Endothelial cell of umbilical vein (primary cell): ENCODE measurements at regions not wholly inside any gene's neighbourhood (a gene's known extent, or its start where the extent isn't known, plus 50 kb on each side); places are given as distances from the start of the nearest gene placed in this dataset.
"Not testable (repeated sequence)": the region's sequence is repeated elsewhere in the genome, so short reads cannot be mapped to it uniquely, and the experiment has no call there.

Experiments
- BruUV-seq: library from RNA; stranded (reverse); fragments of 400-500 nt; replicated peaks from 2 replicates; lab custom pipeline; 2021; lab: Mats Ljungman, UMichigan
- CTCF ChIA-PET: fragments of 300-600, 350-600 bp; sonication (Branson Sonifier 250); formaldehyde crosslinking; loops from one replicate; lab custom pipeline; 2021; ENCODE audit warnings: antibody characterized with exemption, inconsistent platforms; lab: Charles Lee
- POLR2A ChIA-PET: fragments of 300-600, 350-600 bp; sonication (Branson Sonifier 250); formaldehyde crosslinking; loops from one replicate; lab custom pipeline; 2021; ENCODE audit warnings: antibody characterized with exemption, inconsistent platforms; lab: Charles Lee
- DNase-seq: peaks from one replicate; pipeline ENCODE4 v3.0.0-alpha.2; 2011; ENCODE audit warnings: low read depth, low spot score
- FAIRE-seq: peaks from 2 replicates; lab custom pipeline; 2011; peaks lifted over from hg19 to GRCh38; lab: Jason Lieb, UNC
- H2AFZ ChIP-seq: 2 replicates; pipeline ENCODE4 v1.6.0; 2012; ENCODE audit warnings: low read depth, low read length, control low read depth, inconsistent platforms
- H3K27ac ChIP-seq: 2 replicates; pipeline ENCODE4 v1.5.1; 2011; ENCODE audit warnings: low read depth, mild to moderate bottlenecking, control low read depth, low read length, moderate library complexity; ENCODE audit not compliant: insufficient read depth
- H3K27me3 ChIP-seq, 2 experiments: 2 replicates each; pipeline versions ENCODE4 v1.6.0 to v1.6.1; 2011; ENCODE audit warnings: low read length in 2 of 2, mixed read lengths in 1 of 2; ENCODE audit not compliant: control insufficient read depth in 2 of 2, insufficient read depth in 2 of 2
- H3K36me3 ChIP-seq, 2 experiments: 2 replicates in 1 of 2; 3 replicates in 1 of 2; pipeline ENCODE4 v1.5.1; 2011; ENCODE audit warnings: low read length in 2 of 2, mild to moderate bottlenecking in 1 of 2, moderate library complexity in 1 of 2; ENCODE audit not compliant: control insufficient read depth in 2 of 2, insufficient read depth in 2 of 2; ENCODE audit errors: extremely low read depth in 1 of 2
- H3K4me1 ChIP-seq: 3 replicates; pipeline ENCODE4 v1.5.1; 2011; ENCODE audit warnings: mild to moderate bottlenecking, low read length; ENCODE audit not compliant: control insufficient read depth, insufficient read depth; ENCODE audit errors: extremely low read depth
- H3K4me2 ChIP-seq: 2 replicates; pipeline ENCODE4 v1.6.1; 2011; ENCODE audit warnings: low read length, control low read depth, mixed read lengths; ENCODE audit not compliant: insufficient read depth
- H3K4me3 ChIP-seq, 3 experiments: fragments of 200-600 bp in 1 of 3; sonication (generic), shearing (Covaris generic) in 1 of 3; replicated peaks in 1 of 3; 2 replicates each; pipeline ENCODE4 v1.5.1; 2011 to 2016; ENCODE audit warnings: control low read depth in 3 of 3, low read length in 3 of 3, mild to moderate bottlenecking in 2 of 3, inconsistent platforms in 1 of 3, low read depth in 1 of 3, moderate library complexity in 1 of 3; ENCODE audit not compliant: insufficient read depth in 1 of 3
- H3K79me2 ChIP-seq: 2 replicates; pipeline ENCODE4 v1.6.0; 2012; ENCODE audit warnings: low read length, inconsistent platforms; ENCODE audit not compliant: control insufficient read depth, insufficient read depth
- H3K9ac ChIP-seq: replicated peaks from 2 replicates; pipeline ENCODE3; 2011; ENCODE audit warnings: low read length, control low read depth; ENCODE audit not compliant: insufficient read depth; ENCODE audit errors: extremely low read depth
- H3K9me1 ChIP-seq: replicated peaks from 3 replicates; pipeline ENCODE4 v1.6.0; 2011; ENCODE audit warnings: mild to moderate bottlenecking, low read length; ENCODE audit not compliant: control insufficient read depth, insufficient read depth; ENCODE audit errors: extremely low read depth
- H3K9me3 ChIP-seq: replicated peaks from 2 replicates; pipeline ENCODE4 v1.5.1; 2012; ENCODE audit warnings: low read length, inconsistent platforms; ENCODE audit not compliant: control insufficient read depth, insufficient read depth
- H4K20me1 ChIP-seq: replicated peaks from 2 replicates; pipeline ENCODE3; 2011; ENCODE audit warnings: mild to moderate bottlenecking, low read length; ENCODE audit not compliant: control insufficient read depth, insufficient read depth; ENCODE audit errors: extremely low read depth
- EZH2 ChIP-seq: IDR thresholded peaks from 2 replicates; pipeline ENCODE4 v1.6.1; 2012; ENCODE audit warnings: borderline replicate concordance, low read depth, mild to moderate bottlenecking, moderate library complexity, low read length, inconsistent platforms; ENCODE audit not compliant: severe bottlenecking
- FOS ChIP-seq: IDR thresholded peaks from 2 replicates; pipeline ENCODE4 v1.6.1; 2011; ENCODE audit warnings: mild to moderate bottlenecking, low read length, moderate library complexity, borderline replicate concordance; ENCODE audit not compliant: insufficient read depth
- GATA2 ChIP-seq: IDR thresholded peaks from 2 replicates; pipeline ENCODE4 v1.7.0; 2011; ENCODE audit warnings: low read depth, mild to moderate bottlenecking, moderate library complexity, mixed read lengths, low read length; ENCODE audit not compliant: insufficient read length, insufficient read depth
- JUN ChIP-seq: IDR thresholded peaks from 2 replicates; pipeline ENCODE4 v1.6.1; 2011; ENCODE audit warnings: borderline replicate concordance, low read depth; ENCODE audit not compliant: insufficient read length, insufficient read depth
- MYC ChIP-seq: IDR thresholded peaks from one replicate; pipeline ENCODE4 v1.6.1; 2011; ENCODE audit warnings: mild to moderate bottlenecking, low read depth, low read length
- POLR2A ChIP-seq: IDR thresholded peaks from 2 replicates; pipeline ENCODE4 v1.6.1; 2012; ENCODE audit warnings: low read depth, mild to moderate bottlenecking, control low read depth, low read length
- POLR2AphosphoS5 ChIP-seq: IDR thresholded peaks from 2 replicates; pipeline ENCODE4 v1.6.1; 2012; ENCODE audit warnings: low read depth, mild to moderate bottlenecking, control low read depth, low read length, moderate library complexity; ENCODE audit not compliant: insufficient read depth
- dilution Hi-C: fragments of 300-500 bp; cut with MboI; formaldehyde crosslinking; loops from one replicate; pipeline ENCODE4 v1.15.0; 2019; ENCODE audit warnings: low sequenced_read_pairs; ENCODE audit not compliant: extremely low pct_ligation_motif_present
- intact Hi-C: fragments of 100-400 bp; cut with micrococcal nuclease; formaldehyde crosslinking; loops from one replicate; pipeline ENCODE4 v1.10.0; 2022
- TF ChIP-seq, protein P1 (sequence below): IDR thresholded peaks from 2 replicates; pipeline ENCODE4 v1.6.1; 2011; ENCODE audit not compliant: insufficient read depth, insufficient read length
- TF ChIP-seq, protein P2 (sequence below), 2 donors: IDR thresholded peaks; 1 replicate in 1 of 2; 2 replicates in 1 of 2; pipeline ENCODE4 v1.5.1; 2011; ENCODE audit warnings: low read length in 2 of 2, mild to moderate bottlenecking in 2 of 2, moderate library complexity in 2 of 2, control low read depth in 1 of 2, inconsistent platforms in 1 of 2, low read depth in 1 of 2; ENCODE audit not compliant: insufficient read depth in 1 of 2; ENCODE audit errors: extremely low read depth in 1 of 2

DNA sequence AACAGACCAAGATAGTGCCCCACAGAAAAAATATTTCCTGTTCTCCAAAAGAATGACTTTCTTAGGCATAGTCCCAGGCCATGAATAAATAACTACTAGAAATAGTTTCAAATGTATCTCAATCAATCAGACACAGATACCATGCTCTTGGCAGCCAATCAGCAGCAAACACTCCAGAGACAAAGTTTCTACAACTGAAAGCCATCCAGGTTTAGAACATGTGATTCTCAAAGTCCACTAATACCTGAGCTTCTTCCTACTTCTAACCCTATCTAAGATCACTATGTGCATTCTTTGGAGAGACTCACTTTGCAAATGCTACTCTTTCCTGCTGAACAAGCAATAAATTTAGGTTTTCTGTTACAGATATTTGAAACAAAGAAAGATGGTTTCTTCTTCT is 425.8 kb upstream of the GRIN3A start:
- H3K9me1 ChIP-seq: no peaks in the 10 kb centered on the region
- H3K79me2 ChIP-seq: no peaks in the 10 kb centered on the region
- H2AFZ ChIP-seq: no peak overlapping the region
- no peak overlapping the region for H3K4me2 ChIP-seq
- no peak overlapping the region for H3K4me3 ChIP-seq
- no TSS peak for BruUV-seq
- no peak for TF ChIP-seq EZH2
- TF ChIP-seq JUN: no peak
- no peak for TF ChIP-seq POLR2AphosphoS5
- no peak for TF ChIP-seq FOS
- TF ChIP-seq, protein P1, sequence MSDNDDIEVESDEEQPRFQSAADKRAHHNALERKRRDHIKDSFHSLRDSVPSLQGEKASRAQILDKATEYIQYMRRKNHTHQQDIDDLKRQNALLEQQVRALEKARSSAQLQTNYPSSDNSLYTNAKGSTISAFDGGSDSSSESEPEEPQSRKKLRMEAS: no peak
- no peak for TF ChIP-seq MYC
- TF ChIP-seq, protein P2, sequence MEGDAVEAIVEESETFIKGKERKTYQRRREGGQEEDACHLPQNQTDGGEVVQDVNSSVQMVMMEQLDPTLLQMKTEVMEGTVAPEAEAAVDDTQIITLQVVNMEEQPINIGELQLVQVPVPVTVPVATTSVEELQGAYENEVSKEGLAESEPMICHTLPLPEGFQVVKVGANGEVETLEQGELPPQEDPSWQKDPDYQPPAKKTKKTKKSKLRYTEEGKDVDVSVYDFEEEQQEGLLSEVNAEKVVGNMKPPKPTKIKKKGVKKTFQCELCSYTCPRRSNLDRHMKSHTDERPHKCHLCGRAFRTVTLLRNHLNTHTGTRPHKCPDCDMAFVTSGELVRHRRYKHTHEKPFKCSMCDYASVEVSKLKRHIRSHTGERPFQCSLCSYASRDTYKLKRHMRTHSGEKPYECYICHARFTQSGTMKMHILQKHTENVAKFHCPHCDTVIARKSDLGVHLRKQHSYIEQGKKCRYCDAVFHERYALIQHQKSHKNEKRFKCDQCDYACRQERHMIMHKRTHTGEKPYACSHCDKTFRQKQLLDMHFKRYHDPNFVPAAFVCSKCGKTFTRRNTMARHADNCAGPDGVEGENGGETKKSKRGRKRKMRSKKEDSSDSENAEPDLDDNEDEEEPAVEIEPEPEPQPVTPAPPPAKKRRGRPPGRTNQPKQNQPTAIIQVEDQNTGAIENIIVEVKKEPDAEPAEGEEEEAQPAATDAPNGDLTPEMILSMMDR (IDR thresholded peaks at IDR 0.05; ENCODE audit: extremely low read depth in 1 of 2, insufficient read depth in 1 of 2, low read depth in 1 of 2, low read length in 2 of 2): no peak
- no peak for TF ChIP-seq POLR2A
- no peak for TF ChIP-seq GATA2
- no peaks in the 10 kb centered on the region for H3K27me3 ChIP-seq
- H3K27ac ChIP-seq: no peak overlapping the region
- dilution Hi-C loops (no loop called here), intact Hi-C loops (no loop called here)
- no peak overlapping the region for H3K9ac ChIP-seq
- no peaks in the 10 kb centered on the region for H3K36me3 ChIP-seq
- H3K4me1 ChIP-seq: no peaks in the 10 kb centered on the region
- ChIA-PET CTCF (no interaction called here), POLR2A (no interaction called here)
- H4K20me1 ChIP-seq: no peaks in the 10 kb centered on the region
- FAIRE-seq: no peak
- DNase-seq: no peak
- no peaks in the 10 kb centered on the region for H3K9me3 ChIP-seq

DNA sequence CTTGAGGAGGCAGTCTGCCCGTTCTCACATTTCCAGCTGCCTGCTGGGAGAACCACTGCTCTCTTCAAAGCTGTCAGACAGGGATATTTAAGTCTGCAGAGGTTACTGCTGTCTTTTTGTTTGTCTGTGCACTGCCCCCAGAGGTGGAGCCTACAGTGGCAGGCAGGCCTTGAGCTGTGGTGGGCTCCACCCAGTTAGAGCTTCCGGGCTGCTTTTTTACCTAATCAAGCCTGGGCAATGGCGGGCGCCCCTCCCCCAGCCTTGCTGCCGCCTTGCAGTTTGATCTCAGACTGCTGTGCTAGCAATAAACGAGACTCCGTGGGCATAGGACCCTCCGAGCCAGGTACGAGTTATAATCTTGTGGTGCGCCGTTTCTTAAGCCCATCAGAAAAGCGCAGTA is 414.6 kb upstream of the GRIN3A start:
- dilution Hi-C loops, intact Hi-C loops, H3K79me2 ChIP-seq, H3K27ac ChIP-seq, POLR2A ChIA-PET, H3K9ac ChIP-seq, H4K20me1 ChIP-seq, H3K9me3 ChIP-seq, H3K4me1 ChIP-seq, H3K4me2 ChIP-seq, BruUV-seq, FAIRE-seq, H3K4me3 ChIP-seq, DNase-seq, H3K27me3 ChIP-seq, H3K9me1 ChIP-seq, H3K36me3 ChIP-seq, CTCF ChIA-PET, H2AFZ ChIP-seq: not testable (repeated sequence)
